MCF 10A (cell line): ENCODE measurements at regions not wholly inside any gene's neighbourhood (a gene's known extent, or its start where the extent isn't known, plus 50 kb on each side); places are given as distances from the start of the nearest gene placed in this dataset.

Experiments
- BruUV-seq: library from RNA; stranded (reverse); fragments of 400-500 nt; replicated peaks from 2 replicates; lab custom pipeline; 2021; lab: Mats Ljungman, UMichigan
- CTCF ChIA-PET: fragments of 300-600 bp; sonication (Branson Sonifier 250); formaldehyde crosslinking; extraction: SDS; loops from one replicate; lab custom pipeline; 2021; ENCODE audit warnings: antibody characterized with exemption, inconsistent platforms; lab: Yijun Ruan, JAX
- POLR2A ChIA-PET: fragments of 300-600, 350-650 bp; sonication (Branson Sonifier 250); formaldehyde crosslinking; extraction: SDS; loops from one replicate; lab custom pipeline; 2020; ENCODE audit warnings: antibody characterized with exemption, inconsistent platforms; lab: Yijun Ruan, JAX
- DNase-seq: peaks from one replicate; pipeline ENCODE4 v3.0.0-alpha.2; 2018; ENCODE audit not compliant: unreplicated experiment
- H3K27ac Mint-ChIP-seq: one replicate; pipeline ENCODE4 v1.8.0; 2022; ENCODE audit warnings: mild to moderate bottlenecking, low read depth, mixed read lengths; ENCODE audit not compliant: unreplicated experiment
- H3K27me3 Mint-ChIP-seq: one replicate; pipeline ENCODE4 v1.8.0; 2022; ENCODE audit warnings: mixed read lengths; ENCODE audit not compliant: insufficient read depth, unreplicated experiment
- H3K36me3 Mint-ChIP-seq: one replicate; pipeline ENCODE4 v1.8.0; 2022; ENCODE audit warnings: mild to moderate bottlenecking, moderate library complexity, mixed read lengths; ENCODE audit not compliant: insufficient read depth, unreplicated experiment
- H3K4me1 Mint-ChIP-seq: one replicate; pipeline ENCODE4 v1.8.0; 2022; ENCODE audit warnings: mixed read lengths; ENCODE audit not compliant: insufficient read depth, unreplicated experiment
- H3K4me3 Mint-ChIP-seq: one replicate; pipeline ENCODE4 v1.8.0; 2022; ENCODE audit warnings: mild to moderate bottlenecking, moderate library complexity, mixed read lengths; ENCODE audit not compliant: unreplicated experiment
- H3K9me3 Mint-ChIP-seq: one replicate; pipeline ENCODE4 v1.8.0; 2022; ENCODE audit warnings: mixed read lengths; ENCODE audit not compliant: unreplicated experiment
- intact Hi-C: fragments of 100-400 bp; cut with micrococcal nuclease; formaldehyde crosslinking; loops from 2 replicates; pipeline ENCODE4 v1.14.1; 2022
- TF ChIP-seq, protein P1 (sequence below): fragments of 200-600 bp; IDR thresholded peaks from one replicate; pipeline ENCODE4 v1.8.0; 2022; ENCODE audit warnings: antibody characterized with exemption, mild to moderate bottlenecking; ENCODE audit not compliant: unreplicated experiment

DNA sequence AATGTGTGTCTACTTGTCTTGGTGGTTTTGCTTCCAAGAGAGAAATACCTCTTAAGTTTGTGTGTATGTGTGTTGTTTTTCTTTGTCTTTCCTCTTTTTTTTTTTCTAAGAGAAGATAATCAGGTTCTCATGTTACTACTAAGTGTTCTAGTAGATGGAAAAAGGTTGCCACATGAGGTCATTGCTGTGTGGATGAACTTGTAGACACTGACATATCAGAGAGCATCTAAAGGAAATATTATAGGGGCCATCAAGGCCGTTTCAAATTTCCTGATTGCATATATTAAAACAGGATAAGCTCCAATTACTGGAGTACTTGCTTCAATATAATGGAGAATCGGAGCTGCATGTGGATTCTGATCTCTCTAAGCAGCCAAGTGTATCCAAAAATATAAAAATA, 747.5 kb downstream of the NR2F2 start:
- no peak for DNase-seq
- BruUV-seq = no TSS peak
- Mint-ChIP-seq H3K27ac (no peak overlapping the region), H3K36me3 (no peaks in the 10 kb centered on the region), H3K4me3 (no peak overlapping the region), H3K4me1 (no peaks in the 10 kb centered on the region), H3K27me3 (peaks cover 36% of the 10 kb centered on the region), H3K9me3 (no peaks in the 10 kb centered on the region)
- intact Hi-C loops = no loop called here
- ChIA-PET CTCF (no interaction called here), POLR2A (no interaction called here)
- TF ChIP-seq, protein P1, sequence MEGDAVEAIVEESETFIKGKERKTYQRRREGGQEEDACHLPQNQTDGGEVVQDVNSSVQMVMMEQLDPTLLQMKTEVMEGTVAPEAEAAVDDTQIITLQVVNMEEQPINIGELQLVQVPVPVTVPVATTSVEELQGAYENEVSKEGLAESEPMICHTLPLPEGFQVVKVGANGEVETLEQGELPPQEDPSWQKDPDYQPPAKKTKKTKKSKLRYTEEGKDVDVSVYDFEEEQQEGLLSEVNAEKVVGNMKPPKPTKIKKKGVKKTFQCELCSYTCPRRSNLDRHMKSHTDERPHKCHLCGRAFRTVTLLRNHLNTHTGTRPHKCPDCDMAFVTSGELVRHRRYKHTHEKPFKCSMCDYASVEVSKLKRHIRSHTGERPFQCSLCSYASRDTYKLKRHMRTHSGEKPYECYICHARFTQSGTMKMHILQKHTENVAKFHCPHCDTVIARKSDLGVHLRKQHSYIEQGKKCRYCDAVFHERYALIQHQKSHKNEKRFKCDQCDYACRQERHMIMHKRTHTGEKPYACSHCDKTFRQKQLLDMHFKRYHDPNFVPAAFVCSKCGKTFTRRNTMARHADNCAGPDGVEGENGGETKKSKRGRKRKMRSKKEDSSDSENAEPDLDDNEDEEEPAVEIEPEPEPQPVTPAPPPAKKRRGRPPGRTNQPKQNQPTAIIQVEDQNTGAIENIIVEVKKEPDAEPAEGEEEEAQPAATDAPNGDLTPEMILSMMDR = no peak

DNA sequence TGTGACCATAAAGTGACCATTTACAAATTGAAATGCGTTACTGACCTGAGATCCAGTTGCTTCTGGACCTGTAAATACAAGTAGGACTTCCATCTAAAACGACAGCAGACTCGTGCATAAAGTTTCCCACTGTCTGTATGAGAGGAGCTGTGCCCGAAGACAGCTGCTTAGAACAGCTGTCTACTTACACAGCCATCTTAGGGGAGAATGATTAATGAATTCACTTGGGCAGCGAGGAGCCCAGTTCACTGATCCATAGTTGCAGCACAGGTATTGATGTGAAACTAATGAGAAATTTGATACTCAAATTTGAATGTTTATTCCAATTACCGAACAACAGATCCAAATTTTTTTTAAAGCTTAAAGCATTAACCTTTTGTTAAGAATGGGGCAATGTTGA, 748.1 kb downstream of the NR2F2 start:
- ChIA-PET POLR2A (no interaction called here), CTCF (no interaction called here)
- no peak overlapping the region for H3K27ac Mint-ChIP-seq
- TF ChIP-seq, protein P1 = no peak
- no peak for DNase-seq
- BruUV-seq = no TSS peak
- H3K9me3 Mint-ChIP-seq = no peaks in the 10 kb centered on the region
- H3K36me3 Mint-ChIP-seq = no peaks in the 10 kb centered on the region
- H3K4me1 Mint-ChIP-seq = no peaks in the 10 kb centered on the region
- peaks cover 42% of the 10 kb centered on the region for H3K27me3 Mint-ChIP-seq
- H3K4me3 Mint-ChIP-seq = no peak overlapping the region
- intact Hi-C loops = no loop called here

DNA sequence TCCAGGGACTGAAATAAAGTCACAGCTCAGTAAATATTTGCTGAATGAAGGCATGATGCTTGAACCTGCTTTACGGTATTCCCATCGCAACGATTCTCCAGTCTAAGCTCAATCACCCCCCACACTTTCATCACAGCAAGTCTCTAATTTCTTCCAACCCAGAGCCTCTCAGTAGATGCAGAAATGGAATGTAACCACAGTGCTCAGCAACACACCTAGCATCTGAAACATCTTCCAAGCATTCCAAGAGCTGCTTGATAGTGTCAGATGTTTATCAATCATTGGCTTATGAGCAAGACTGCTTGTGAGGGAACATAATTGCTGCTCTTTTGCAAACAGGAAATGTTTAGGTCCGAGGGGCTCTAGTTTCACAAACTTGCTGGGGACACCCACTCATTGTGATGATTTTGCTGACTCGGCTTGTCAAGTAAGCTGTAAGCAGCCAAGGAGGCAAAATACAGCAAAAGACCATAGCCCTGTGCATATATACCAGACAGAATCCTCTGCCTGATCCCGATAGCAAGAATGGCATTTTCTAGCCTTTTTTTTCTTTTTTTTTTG, 751.2 kb downstream of the NR2F2 start:
- CTCF ChIA-PET = no interaction called here
- BruUV-seq = no TSS peak
- no peaks in the 10 kb centered on the region for H3K9me3 Mint-ChIP-seq

DNA sequence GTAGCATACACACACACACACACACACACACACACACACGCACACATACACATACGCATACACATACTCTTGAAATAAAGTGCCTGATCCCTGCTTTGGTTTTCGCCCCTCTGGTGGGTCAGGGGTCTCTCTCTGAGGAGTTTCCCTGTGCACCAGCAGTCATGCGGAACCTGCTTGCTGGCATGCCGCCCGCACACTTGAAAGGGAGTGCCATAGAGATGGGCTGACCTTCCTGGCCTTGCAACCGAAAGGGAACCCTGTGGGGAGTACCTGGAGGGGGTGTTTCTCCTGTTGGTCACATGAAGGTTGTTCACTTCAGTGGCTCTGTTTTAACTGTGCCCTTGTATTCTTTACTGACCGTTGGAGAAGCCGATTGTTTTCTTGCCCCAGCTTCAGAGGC, 752.3 kb downstream of the NR2F2 start:
- Mint-ChIP-seq H3K27me3 (peaks cover 68% of the 10 kb centered on the region), H3K36me3 (no peaks in the 10 kb centered on the region), H3K9me3 (no peaks in the 10 kb centered on the region), H3K4me3 (no peak overlapping the region), H3K4me1 (no peaks in the 10 kb centered on the region), H3K27ac (no peak overlapping the region)
- TF ChIP-seq, protein P1 = no peak
- CTCF ChIA-PET = interaction anchor here (0.7 kb wide), 1 partner anchor 47 kb away, joined by 3 read pairs; no protein-coding TSS in a partner anchor
- no TSS peak for BruUV-seq
- POLR2A ChIA-PET = no interaction called here
- intact Hi-C loops = no loop called here
- no peak for DNase-seq

More for the DNA sequence above, 751.2 kb downstream of the NR2F2 start:
- DNase-seq = no peak
- intact Hi-C loops = no loop called here
- POLR2A ChIA-PET = no interaction called here
- Mint-ChIP-seq H3K4me1 (no peaks in the 10 kb centered on the region), H3K4me3 (no peak overlapping the region), H3K27ac (no peak overlapping the region), H3K27me3 (peaks cover 74% of the 10 kb centered on the region), H3K36me3 (no peaks in the 10 kb centered on the region)
- TF ChIP-seq, protein P1 = no peak
